T-cell (primary cell): ENCODE measurements at regions not wholly inside any gene's neighbourhood (a gene's known extent, or its start where the extent isn't known, plus 50 kb on each side); places are given as distances from the start of the nearest gene placed in this dataset.
"Not testable (repeated sequence)": the region's sequence is repeated elsewhere in the genome, so short reads cannot be mapped to it uniquely, and the experiment has no call there.

Source experiments
- ATAC-seq, 4 experiments: fragments of 200-7000 bp in 3 of 4; fragments of 150-1000 bp in 1 of 4; cut with Tn5 transposase; replicated peaks in 1 of 4; 1 replicate in 3 of 4; 2 replicates in 1 of 4; pipeline ENCODE4 v1.10.0; 2021; ENCODE audit warnings: moderate library complexity in 3 of 4, mild to moderate bottlenecking in 2 of 4, moderate number of reproducible peaks in 1 of 4
- CTCF ChIA-PET, 2 donors: fragments of 300-600 bp; sonication (Branson Sonifier 250); formaldehyde crosslinking; loops; one replicate each; lab custom pipeline; 2022; ENCODE audit warnings: antibody characterized with exemption in 2 of 2; lab: Charles Lee
- POLR2A ChIA-PET, 2 donors: fragments of 300-600 bp; sonication (Branson Sonifier 250); formaldehyde crosslinking; loops; one replicate each; lab custom pipeline; 2022; ENCODE audit warnings: antibody characterized with exemption in 2 of 2; lab: Charles Lee
- DNase-seq, 35 experiments: peaks; one replicate each; pipeline versions ENCODE4 v3.0.0 to v3.0.0-alpha.2; 2013 to 2023
- H3K27ac ChIP-seq: one replicate; pipeline ENCODE4 v1.5.1; 2013; ENCODE audit warnings: low read length
- H3K27me3 ChIP-seq, 2 experiments: replicated peaks in 1 of 2; 1 replicate in 1 of 2; 2 replicates in 1 of 2; pipeline versions ENCODE4 v1.6.1 to v1.7.0; 2013; ENCODE audit warnings: low read length in 1 of 2, mixed read lengths in 1 of 2; ENCODE audit not compliant: control insufficient read depth in 2 of 2, insufficient read depth in 2 of 2; ENCODE audit errors: extremely low read depth in 1 of 2
- H3K36me3 ChIP-seq, 2 donors: 1 replicate in 1 of 2; 2 replicates in 1 of 2; pipeline versions ENCODE4 v1.6.1 to v1.7.0; 2013; ENCODE audit warnings: low read length in 1 of 2; ENCODE audit not compliant: control insufficient read depth in 2 of 2, insufficient read depth in 1 of 2; ENCODE audit errors: extremely low read depth in 1 of 2
- H3K4me1 ChIP-seq, 2 experiments: 1 replicate in 1 of 2; 2 replicates in 1 of 2; pipeline versions ENCODE4 v1.6.1 to v1.7.0; 2013; ENCODE audit warnings: low read length in 2 of 2, mixed read lengths in 1 of 2; ENCODE audit not compliant: insufficient read depth in 2 of 2, control insufficient read depth in 1 of 2; ENCODE audit errors: extremely low read depth in 1 of 2
- H3K4me3 ChIP-seq, 2 donors: 1 replicate in 1 of 2; 2 replicates in 1 of 2; pipeline versions ENCODE4 v1.5.1 to v1.7.0; 2013; ENCODE audit warnings: mild to moderate bottlenecking in 2 of 2, low read length in 1 of 2, moderate library complexity in 1 of 2; ENCODE audit not compliant: control insufficient read depth in 1 of 2; ENCODE audit errors: extremely low read depth in 1 of 2
- H3K9me3 ChIP-seq: 2 replicates; pipeline ENCODE4 v1.7.0; 2013
- H3K27ac Mint-ChIP-seq, 2 donors: one replicate each; pipeline ENCODE4 v1.8.0; 2020 to 2021; ENCODE audit warnings: mild to moderate bottlenecking in 2 of 2, mixed read lengths in 2 of 2
- H3K27me3 Mint-ChIP-seq, 2 donors: one replicate each; pipeline ENCODE4 v1.8.0; 2021 to 2022; ENCODE audit warnings: mixed read lengths in 2 of 2
- H3K36me3 Mint-ChIP-seq: one replicate; pipeline ENCODE4 v1.8.0; 2021; ENCODE audit warnings: mixed read lengths
- H3K4me1 Mint-ChIP-seq, 3 donors: one replicate each; pipeline ENCODE4 v1.8.0; 2020 to 2022; ENCODE audit warnings: mixed read lengths in 3 of 3, mild to moderate bottlenecking in 1 of 3
- H3K4me3 Mint-ChIP-seq, 3 donors: one replicate each; pipeline ENCODE4 v1.8.0; 2020 to 2022; ENCODE audit warnings: mild to moderate bottlenecking in 3 of 3, mixed read lengths in 3 of 3, moderate library complexity in 3 of 3
- H3K9me3 Mint-ChIP-seq, 3 donors: one replicate each; pipeline ENCODE4 v1.8.0; 2020 to 2022; ENCODE audit warnings: mixed read lengths in 3 of 3
- WGBS: methylation state at CpG from one replicate; pipeline ENCODE4 v1.1.5; 2013; ENCODE audit warnings: missing lambda C conversion rate; ENCODE audit not compliant: insufficient coverage; 5-methylcytosine and 5-hydroxymethylcytosine counted together

- peaks cover 0 to 1% of the 10 kb centered on the region in 2 donors for H3K27me3 Mint-ChIP-seq
- ChIA-PET POLR2A (no interaction called here), CTCF (no interaction called here)
- no peak overlapping the region for H3K27ac Mint-ChIP-seq
- H3K4me3 ChIP-seq = no peak overlapping the region
- H3K4me1 ChIP-seq = no peaks in the 10 kb centered on the region
- no CpG with 5 or more reads among the region's 2 CpGs for WGBS
- H3K36me3 Mint-ChIP-seq = no peaks in the 10 kb centered on the region
- H3K4me1 Mint-ChIP-seq = no peaks in the 10 kb centered on the region
- H3K4me3 Mint-ChIP-seq = no peak overlapping the region
- no peak overlapping the region for H3K27ac ChIP-seq
- no peaks in the 10 kb centered on the region for H3K9me3 ChIP-seq
- no peaks in the 10 kb centered on the region for H3K9me3 Mint-ChIP-seq
- no peaks in the 10 kb centered on the region for H3K27me3 ChIP-seq
- ATAC-seq (no peak), DNase-seq (no peak)
- no peaks in the 10 kb centered on the region for H3K36me3 ChIP-seq
These were observed 69.3 kb upstream of the UGT2B7 start for GRCh38 chr4:69026974-69027373.

DNA sequence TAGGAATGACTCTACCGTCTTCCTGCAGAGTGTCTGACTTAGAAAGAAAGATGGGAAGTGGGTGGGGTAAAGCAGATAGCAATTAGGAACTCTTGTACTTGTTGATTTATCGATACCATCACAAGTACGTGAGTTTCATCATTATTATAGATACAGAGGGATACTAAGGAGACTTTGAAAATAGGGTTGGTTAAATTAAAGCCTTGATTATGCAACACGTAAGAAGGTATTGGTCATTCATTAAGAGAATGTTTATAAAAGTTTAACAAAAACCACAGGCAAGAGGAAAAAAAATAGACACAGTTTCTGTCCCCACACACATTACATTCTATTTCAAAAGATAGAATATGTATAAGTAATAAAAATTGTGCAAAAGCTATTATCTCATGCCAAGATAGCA is 65.9 kb upstream of the UGT2B7 start:
- H3K4me3 Mint-ChIP-seq = no peak overlapping the region
- H3K27me3 Mint-ChIP-seq = no peaks in the 10 kb centered on the region
- peaks cover 0 to 15% (median 10%) of the 10 kb centered on the region in 3 donors for H3K9me3 Mint-ChIP-seq
- H3K27me3 ChIP-seq = no peaks in the 10 kb centered on the region
- H3K36me3 ChIP-seq = no peaks in the 10 kb centered on the region
- no peaks in the 10 kb centered on the region for H3K36me3 Mint-ChIP-seq
- CTCF ChIA-PET = no interaction called here
- POLR2A ChIA-PET = no interaction called here
- no peak overlapping the region for H3K27ac ChIP-seq
- no peak overlapping the region for H3K27ac Mint-ChIP-seq
- WGBS = no CpG with 5 or more reads among the region's 4 CpGs
- H3K4me3 ChIP-seq = no peak overlapping the region
- H3K4me1 ChIP-seq = no peaks in the 10 kb centered on the region
- no peak for ATAC-seq
- H3K4me1 Mint-ChIP-seq = no peaks in the 10 kb centered on the region
- H3K9me3 ChIP-seq = no peaks in the 10 kb centered on the region
- no peak for DNase-seq

- Mint-ChIP-seq H3K9me3 (peaks cover 5 to 22% (median 12%) of the 10 kb centered on the region in 3 donors), H3K27me3 (no peaks in the 10 kb centered on the region), H3K27ac (no peak overlapping the region), H3K4me3 (no peak overlapping the region), H3K4me1 (no peaks in the 10 kb centered on the region), H3K36me3 (no peaks in the 10 kb centered on the region)
- H3K27ac ChIP-seq = no peak overlapping the region
- ChIA-PET CTCF (no interaction called here), POLR2A (no interaction called here)
- no peaks in the 10 kb centered on the region for H3K4me1 ChIP-seq
- ATAC-seq = no peak
- no peak overlapping the region for H3K4me3 ChIP-seq
- no peaks in the 10 kb centered on the region for H3K27me3 ChIP-seq
- no CpG with 5 or more reads among the region's 2 CpGs for WGBS
- H3K9me3 ChIP-seq = no peaks in the 10 kb centered on the region
- H3K36me3 ChIP-seq = no peaks in the 10 kb centered on the region
- DNase-seq = no peak
These were observed 63.2 kb upstream of the UGT2B7 start for GRCh38 chr4:69032847-69033638.

DNA sequence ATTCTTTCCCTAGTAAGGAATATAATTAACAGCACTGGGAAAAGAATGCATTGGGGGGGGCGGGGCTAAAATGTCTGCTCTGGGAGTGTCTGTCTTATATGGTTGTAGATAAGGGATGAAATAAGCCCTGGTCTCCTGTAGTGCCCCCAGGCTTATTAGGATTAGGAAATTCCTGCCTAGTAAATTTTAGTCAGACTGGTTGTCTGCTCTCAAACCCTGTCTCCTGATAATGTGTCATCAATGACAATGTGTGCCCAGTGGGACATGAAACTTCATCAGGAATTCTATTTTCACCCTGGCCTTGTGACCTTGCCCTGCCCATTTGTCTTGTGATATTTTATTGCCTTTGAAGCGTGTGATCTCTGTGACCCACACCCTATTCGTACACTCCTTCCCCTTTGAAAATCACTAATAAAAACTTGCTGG is 61.9 kb upstream of the UGT2B7 start:
- H3K36me3 ChIP-seq, H3K4me3 ChIP-seq, POLR2A ChIA-PET, H3K27me3 Mint-ChIP-seq, H3K4me3 Mint-ChIP-seq, H3K4me1 ChIP-seq, DNase-seq, H3K9me3 ChIP-seq, H3K36me3 Mint-ChIP-seq, ATAC-seq, H3K27me3 ChIP-seq, H3K27ac ChIP-seq, CTCF ChIA-PET, H3K27ac Mint-ChIP-seq, H3K4me1 Mint-ChIP-seq: not testable (repeated sequence)
- WGBS = no CpG with 5 or more reads among the region's 3 CpGs
- H3K9me3 Mint-ChIP-seq = peaks cover 5 to 27% (median 12%) of the 10 kb centered on the region in 3 donors

- H3K36me3 ChIP-seq = no peaks in the 10 kb centered on the region
- Mint-ChIP-seq H3K4me1 (no peaks in the 10 kb centered on the region), H3K27ac (peak overlapping the region in 1 of 2 donors; percentile 6), H3K36me3 (no peaks in the 10 kb centered on the region), H3K9me3 (peaks cover 5 to 23% (median 12%) of the 10 kb centered on the region in 3 donors), H3K4me3 (no peak overlapping the region), H3K27me3 (no peaks in the 10 kb centered on the region)
- H3K4me3 ChIP-seq = no peak overlapping the region
- H3K4me1 ChIP-seq = no peaks in the 10 kb centered on the region
- ATAC-seq = no peak
- H3K27me3 ChIP-seq = no peaks in the 10 kb centered on the region
- DNase-seq = no peak
- ChIA-PET CTCF (no interaction called here), POLR2A (no interaction called here)
- no peak overlapping the region for H3K27ac ChIP-seq
- 86% methylated on average over 2 of the region's 4 CpGs for WGBS
- no peaks in the 10 kb centered on the region for H3K9me3 ChIP-seq
These were observed 57.7 kb upstream of the UGT2B7 start for GRCh38 chr4:69038582-69038981.

GRCh38 chr4:69039071-69039470 is 57.2 kb upstream of the UGT2B7 start:
- CTCF ChIA-PET = no interaction called here
- H3K4me3 Mint-ChIP-seq = no peak overlapping the region
- H3K9me3 Mint-ChIP-seq = peaks cover 5 to 21% (median 10%) of the 10 kb centered on the region in 3 donors
- Histone ChIP-seq H3K36me3 (no peaks in the 10 kb centered on the region), H3K9me3 (no peaks in the 10 kb centered on the region), H3K4me1 (no peaks in the 10 kb centered on the region), H3K4me3 (no peak overlapping the region), H3K27me3 (no peaks in the 10 kb centered on the region), H3K27ac (no peak overlapping the region)
- ATAC-seq = no peak
- H3K27ac Mint-ChIP-seq = no peak overlapping the region
- WGBS = no CpG with 5 or more reads among the region's 2 CpGs
- no peaks in the 10 kb centered on the region for H3K27me3 Mint-ChIP-seq
- no peaks in the 10 kb centered on the region for H3K36me3 Mint-ChIP-seq
- no peaks in the 10 kb centered on the region for H3K4me1 Mint-ChIP-seq
- POLR2A ChIA-PET = no interaction called here
- DNase-seq = no peak
